SH-SY5Y (cell line): ENCODE measurements at regions not wholly inside any gene's neighbourhood (a gene's known extent, or its start where the extent isn't known, plus 50 kb on each side); places are given as distances from the start of the nearest gene placed in this dataset.

Source experiments
- GATA2 ChIP-seq: IDR thresholded peaks from 2 replicates; pipeline ENCODE4 v1.6.1; 2011; ENCODE audit warnings: mild to moderate bottlenecking, low read depth, low read length
- GATA3 ChIP-seq: IDR thresholded peaks from 2 replicates; pipeline ENCODE4 v1.6.1; 2011; ENCODE audit warnings: low read depth, mild to moderate bottlenecking, low read length, moderate library complexity

GRCh38 chr14:65249471-65250161 lies 147.3 kb upstream of the MAX start:
- TF ChIP-seq GATA2 (no peak), GATA3 (no peak)
